RWPE2 (cell line): ENCODE measurements at regions not wholly inside any gene's neighbourhood (a gene's known extent, or its start where the extent isn't known, plus 50 kb on each side); places are given as distances from the start of the nearest gene placed in this dataset.

Experiments used
- ATAC-seq: fragments of 200-7000 bp; cut with Tn5 transposase; 3 replicates; pipeline ENCODE4 v1.9.1; 2021; ENCODE audit warnings: low read depth
- DNase-seq: peaks from one replicate; pipeline ENCODE4 v3.0.0-alpha.2; 2020; ENCODE audit warnings: low spot score
- H3K27ac ChIP-seq: fragments of 450-650 bp; 2 replicates; pipeline ENCODE4 v1.5.1; 2017; ENCODE audit warnings: mild to moderate bottlenecking; ENCODE audit not compliant: poor library complexity, severe bottlenecking
- H3K27me3 ChIP-seq: fragments of 250-450 bp; sonication (Bioruptor Pico); 2 replicates; pipeline ENCODE4 v1.5.1; 2021; ENCODE audit warnings: mild to moderate bottlenecking, moderate library complexity; ENCODE audit not compliant: insufficient read depth, poor library complexity, severe bottlenecking
- H3K36me3 ChIP-seq: fragments of 250-450 bp; sonication (Bioruptor Pico); 2 replicates; pipeline ENCODE4 v1.5.1; 2020; ENCODE audit warnings: low read depth, mild to moderate bottlenecking, moderate library complexity
- H3K4me1 ChIP-seq: fragments of 250-450 bp; sonication (Bioruptor Pico); 2 replicates; pipeline ENCODE4 v1.5.1; 2021; ENCODE audit warnings: mild to moderate bottlenecking, moderate library complexity; ENCODE audit not compliant: insufficient read depth, poor library complexity, severe bottlenecking
- H3K4me3 ChIP-seq: fragments of 250-450 bp; sonication (Bioruptor Pico); 2 replicates; pipeline ENCODE4 v1.5.1; 2021; ENCODE audit warnings: mild to moderate bottlenecking, moderate library complexity; ENCODE audit not compliant: severe bottlenecking
- H3K9me3 ChIP-seq: fragments of 250-450 bp; sonication (Bioruptor Pico); 2 replicates; pipeline ENCODE4 v1.5.1; 2021; ENCODE audit warnings: mild to moderate bottlenecking, moderate library complexity; ENCODE audit not compliant: severe bottlenecking
- CTCF ChIP-seq: fragments of 450-650 bp; IDR thresholded peaks from one replicate; pipeline ENCODE4 v1.5.1; 2017; ENCODE audit warnings: mild to moderate bottlenecking, moderate library complexity; ENCODE audit not compliant: poor library complexity, severe bottlenecking

GRCh38 chr6:85065831-85066230, 301.4 kb upstream of the TBX18 start:
- ATAC-seq (no peak), DNase-seq (no peak)
- Histone ChIP-seq H3K36me3 (no peaks in the 10 kb centered on the region), H3K4me3 (no peak overlapping the region), H3K9me3 (no peaks in the 10 kb centered on the region), H3K4me1 (peaks cover 3% of the 10 kb centered on the region), H3K27ac (no peak overlapping the region), H3K27me3 (no peaks in the 10 kb centered on the region)
- no peak for TF ChIP-seq CTCF

- DNase-seq (no peak), ATAC-seq (no peak)
- H3K36me3 ChIP-seq = no peaks in the 10 kb centered on the region
- H3K9me3 ChIP-seq = no peaks in the 10 kb centered on the region
- peaks cover 3% of the 10 kb centered on the region for H3K4me1 ChIP-seq
- H3K27me3 ChIP-seq = no peaks in the 10 kb centered on the region
- no peak overlapping the region for H3K4me3 ChIP-seq
- no peak for TF ChIP-seq CTCF
- H3K27ac ChIP-seq = no peak overlapping the region
Measured at GRCh38 chr6:85063611-85064010, 299.2 kb upstream of the TBX18 start.

GRCh38 chr6:85062884-85063283, 298.5 kb upstream of the TBX18 start:
- Histone ChIP-seq H3K4me1 (peaks cover 3% of the 10 kb centered on the region), H3K36me3 (no peaks in the 10 kb centered on the region), H3K9me3 (no peaks in the 10 kb centered on the region), H3K27ac (no peak overlapping the region), H3K4me3 (no peak overlapping the region), H3K27me3 (no peaks in the 10 kb centered on the region)
- ATAC-seq (peak; percentile 38), DNase-seq (no peak)
- no peak for TF ChIP-seq CTCF

GRCh38 chr6:85058806-85059205, 294.4 kb upstream of the TBX18 start:
- H3K9me3 ChIP-seq = no peaks in the 10 kb centered on the region
- no peaks in the 10 kb centered on the region for H3K36me3 ChIP-seq
- DNase-seq = no peak
- no peaks in the 10 kb centered on the region for H3K4me1 ChIP-seq
- ATAC-seq = no peak
- TF ChIP-seq CTCF = no peak
- H3K27me3 ChIP-seq = no peaks in the 10 kb centered on the region
- H3K27ac ChIP-seq = no peak overlapping the region
- no peak overlapping the region for H3K4me3 ChIP-seq

GRCh38 chr6:85050149-85050548, 285.8 kb upstream of the TBX18 start:
- DNase-seq = no peak
- Histone ChIP-seq H3K27ac (no peak overlapping the region), H3K9me3 (no peaks in the 10 kb centered on the region), H3K4me3 (no peak overlapping the region), H3K27me3 (no peaks in the 10 kb centered on the region), H3K36me3 (no peaks in the 10 kb centered on the region), H3K4me1 (no peaks in the 10 kb centered on the region)
- TF ChIP-seq CTCF = no peak
- ATAC-seq = no peak
